Heart right ventricle (tissue), 16 donors: ENCODE measurements at regions not wholly inside any gene's neighbourhood (a gene's known extent, or its start where the extent isn't known, plus 50 kb on each side); places are given as distances from the start of the nearest gene placed in this dataset.
"Not testable (repeated sequence)": the region's sequence is repeated elsewhere in the genome, so short reads cannot be mapped to it uniquely, and the experiment has no call there.

Experiments used
- ATAC-seq, 8 donors: fragments of 200-7000 bp; cut with Tn5 transposase; one replicate each; pipeline ENCODE4 v1.9.1; 2020; ENCODE audit warnings: mild to moderate bottlenecking in 8 of 8, moderate library complexity in 8 of 8, moderate number of reproducible peaks in 1 of 8
- DNase-seq, 2 donors: peaks; one replicate each; pipeline ENCODE4 v3.0.0-alpha.2; 2020
- H3K27ac ChIP-seq, 10 donors: fragments of 200-600 bp; sonication (generic) in 2 of 10; one replicate each; pipeline versions ENCODE4 v1.5.0 to v1.8.0; 2020 to 2022; ENCODE audit warnings: mild to moderate bottlenecking in 3 of 10
- H3K27me3 ChIP-seq, 7 donors: fragments of 200-600 bp; one replicate each; pipeline ENCODE4 v1.8.0; 2021 to 2022; ENCODE audit warnings: mild to moderate bottlenecking in 2 of 7
- H3K36me3 ChIP-seq, 9 donors: fragments of 200-600 bp; sonication (generic) in 1 of 9; one replicate each; pipeline versions ENCODE4 v1.5.0 to v1.8.0; 2020 to 2022; ENCODE audit warnings: mild to moderate bottlenecking in 2 of 9
- H3K4me1 ChIP-seq, 9 donors: fragments of 200-600 bp; sonication (generic) in 1 of 9; one replicate each; pipeline versions ENCODE4 v1.5.0 to v1.8.0; 2020 to 2022; ENCODE audit warnings: mild to moderate bottlenecking in 4 of 9
- H3K4me3 ChIP-seq, 10 donors: fragments of 200-600 bp; sonication (generic) in 2 of 10; one replicate each; pipeline versions ENCODE4 v1.5.0 to v1.8.0; 2020 to 2022; ENCODE audit warnings: mild to moderate bottlenecking in 7 of 10, moderate library complexity in 2 of 10
- H3K9me3 ChIP-seq, 11 donors: fragments of 200-600 bp in 10 of 11; sonication (generic) in 2 of 11; one replicate each; pipeline versions ENCODE4 v1.5.0 to v1.8.0; 2013 to 2022; ENCODE audit warnings: mild to moderate bottlenecking in 2 of 11, control low read depth in 1 of 11, moderate library complexity in 1 of 11
- WGBS, 2 donors: extraction: QIAGEN DNeasy Blood & Tissue Kit; methylation state at CpG; one replicate each; pipeline ENCODE4 v1.1.7; 2013; ENCODE audit warnings: inconsistent platforms in 1 of 2; 5-methylcytosine and 5-hydroxymethylcytosine counted together
- intact Hi-C, 10 donors: fragments of 100-400 bp; cut with DNase I; formaldehyde crosslinking; loops; one replicate each; pipeline versions ENCODE4 v1.11.1 to v1.14.2; 2022
- TF ChIP-seq, protein P1 (sequence below), 9 donors: fragments of 200-600 bp; sonication (generic) in 2 of 9; IDR thresholded peaks; one replicate each; pipeline versions ENCODE4 v1.5.0 to v1.8.0; 2021 to 2022; ENCODE audit warnings: antibody characterized with exemption in 9 of 9, mild to moderate bottlenecking in 5 of 9, moderate library complexity in 1 of 9
- donor health status: Arrhythmogenic right ventricular cardiomyopathy.
- donor health status: ischemic (EF 13 %, LVEDD 7.1; RV severe dilation, severe dysfunction).
- donor health status: healthy with polysubstance abuse.
- donor health status: DM: no; HTN: yes; CAD: no.
- donor health status: DM: no; HTN: no; CAD: no.
- donor health status: ischemic (EF 25% LVEDD 6.9; RV normal size, moderate dysfunction).
- donor health status: ischemic (EF 25% LVEDD 5.7; RV mildly dilated, moderate dysfunction).
- donor health status: healthy.
- donor health status: DM: yes; HTN: yes; CAD: no.
- donor health status: Ischemic cardiomyopathy.
- donor health status: ischemic (EF 35%, LVEDD 5.7; RV mildly dilated, moderate dysfunction).
- donor health status: nonischemic (EF 11% LVEDD 7.7; RV severe dilation, severe dysfunction).
- donor health status: DM: yes; HTN: yes; CAD: no.
- donor health status: PGD.
- donor health status: ischemic (EF 29% LVEDD 5.4; RV normal size, mild dysfunction).
- donor health status: nonischemic (EF 23%, LVEDD 6.1; RV moderate dilation, normal function).

DNA sequence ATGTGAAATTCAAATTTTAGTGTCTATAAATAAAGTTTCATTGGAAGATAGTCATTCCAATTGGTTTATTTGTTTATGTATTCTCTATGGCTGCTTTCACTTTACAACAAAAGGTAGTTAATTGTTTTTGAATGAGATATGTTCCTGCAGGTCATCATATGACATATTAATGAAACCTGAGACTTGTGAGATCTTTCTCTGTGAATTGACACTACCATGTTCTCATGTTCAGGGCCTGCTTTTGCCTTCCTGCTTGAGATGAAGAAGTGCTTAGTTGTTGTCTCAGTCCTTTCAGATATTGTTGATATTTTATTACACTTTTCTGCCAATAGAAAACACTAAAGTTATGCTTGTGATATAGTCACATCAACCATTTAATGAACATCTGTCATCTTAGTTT is 132.5 kb downstream of the UTRN start:
- peak overlapping the region in 1 of 10 donors; percentile 16 for H3K27ac ChIP-seq
- no peaks in the 10 kb centered on the region for H3K9me3 ChIP-seq
- no peak overlapping the region for H3K4me3 ChIP-seq
- no peaks in the 10 kb centered on the region for H3K27me3 ChIP-seq
- intact Hi-C loops, result loop anchor here in 4 of 10 donors (5.0 to 10.0 kb wide), 3 partner anchors 40 to 133 kb away; partner anchors contain the start of gene UTRN (in 2 of the 4)
- DNase-seq, result no peak
- TF ChIP-seq, protein P1, sequence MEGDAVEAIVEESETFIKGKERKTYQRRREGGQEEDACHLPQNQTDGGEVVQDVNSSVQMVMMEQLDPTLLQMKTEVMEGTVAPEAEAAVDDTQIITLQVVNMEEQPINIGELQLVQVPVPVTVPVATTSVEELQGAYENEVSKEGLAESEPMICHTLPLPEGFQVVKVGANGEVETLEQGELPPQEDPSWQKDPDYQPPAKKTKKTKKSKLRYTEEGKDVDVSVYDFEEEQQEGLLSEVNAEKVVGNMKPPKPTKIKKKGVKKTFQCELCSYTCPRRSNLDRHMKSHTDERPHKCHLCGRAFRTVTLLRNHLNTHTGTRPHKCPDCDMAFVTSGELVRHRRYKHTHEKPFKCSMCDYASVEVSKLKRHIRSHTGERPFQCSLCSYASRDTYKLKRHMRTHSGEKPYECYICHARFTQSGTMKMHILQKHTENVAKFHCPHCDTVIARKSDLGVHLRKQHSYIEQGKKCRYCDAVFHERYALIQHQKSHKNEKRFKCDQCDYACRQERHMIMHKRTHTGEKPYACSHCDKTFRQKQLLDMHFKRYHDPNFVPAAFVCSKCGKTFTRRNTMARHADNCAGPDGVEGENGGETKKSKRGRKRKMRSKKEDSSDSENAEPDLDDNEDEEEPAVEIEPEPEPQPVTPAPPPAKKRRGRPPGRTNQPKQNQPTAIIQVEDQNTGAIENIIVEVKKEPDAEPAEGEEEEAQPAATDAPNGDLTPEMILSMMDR (IDR thresholded peaks at IDR 0.05), result no peak
- peaks cover 3 to 75% (median 40%) of the 10 kb centered on the region in 9 donors for H3K4me1 ChIP-seq
- H3K36me3 ChIP-seq, result peaks cover 0 to 11% (median 0%) of the 10 kb centered on the region in 9 donors
- ATAC-seq, result no peak

DNA sequence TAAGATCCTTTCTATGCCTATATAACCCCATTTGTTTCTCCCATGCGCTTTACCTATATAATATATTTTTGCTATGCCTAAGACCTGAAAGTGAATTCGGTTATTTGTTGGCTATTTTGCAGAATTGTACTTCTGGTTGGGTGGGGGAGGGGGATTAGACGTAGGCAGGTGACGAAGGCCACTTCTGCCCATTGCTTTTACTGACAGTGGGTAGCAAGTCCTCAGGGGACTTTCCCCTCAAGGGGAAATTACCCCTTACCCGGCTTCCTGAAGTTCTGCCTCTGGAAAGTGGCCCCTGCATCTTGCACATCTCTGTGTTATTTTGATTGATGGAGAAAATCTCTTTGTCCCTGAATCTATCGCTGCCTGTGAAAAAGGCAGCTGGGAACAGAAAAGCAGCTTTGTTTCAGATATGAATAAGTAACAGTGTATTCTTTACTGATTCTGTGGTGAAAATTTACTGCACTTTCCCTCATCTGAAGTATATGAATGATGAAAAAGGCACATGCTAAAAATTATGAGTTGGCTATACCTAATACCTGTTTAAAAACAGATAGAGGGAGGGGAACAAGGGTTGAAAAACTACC is 133.9 kb downstream of the UTRN start:
- intact Hi-C loops, result loop anchor here in 4 of 10 donors (5.0 to 10.0 kb wide), 3 partner anchors 42 to 134 kb away; partner anchors contain the start of gene UTRN (in 2 of the 4)
- TF ChIP-seq, protein P1 (IDR thresholded peaks at IDR 0.05), result no peak
- peaks cover 3 to 71% (median 40%) of the 10 kb centered on the region in 9 donors for H3K4me1 ChIP-seq
- H3K27ac ChIP-seq, result no peak overlapping the region
- DNase-seq (no peak), ATAC-seq (no peak)
- WGBS, 2 donors, result 80 to 86% methylated on average over 6 of the region's 6 CpGs
- no peaks in the 10 kb centered on the region for H3K9me3 ChIP-seq
- peaks cover 0 to 25% (median 7%) of the 10 kb centered on the region in 9 donors for H3K36me3 ChIP-seq
- no peaks in the 10 kb centered on the region for H3K27me3 ChIP-seq
- no peak overlapping the region for H3K4me3 ChIP-seq

DNA sequence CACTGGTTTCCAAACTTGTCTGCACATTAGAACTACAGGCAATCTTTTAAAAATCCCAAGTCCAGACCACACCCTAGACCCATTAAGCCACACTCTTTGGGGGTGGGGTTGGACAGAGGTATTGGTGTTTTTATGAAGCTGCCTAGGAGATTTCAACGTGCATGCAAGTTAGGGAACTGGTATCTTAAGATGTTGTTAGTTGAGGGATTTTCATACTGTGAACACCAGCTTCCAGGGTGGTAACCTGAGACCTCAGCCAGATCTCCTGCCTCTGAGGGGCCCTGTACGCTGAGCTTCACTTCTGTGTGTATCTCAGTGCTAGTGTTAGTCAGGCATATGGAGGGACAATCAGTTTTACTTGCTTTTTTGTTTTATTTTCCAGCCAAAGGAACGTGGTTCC is 138.0 kb downstream of the UTRN start:
- intact Hi-C loops, result loop anchor here in 1 of 10 donors (10.0 kb wide), 1 partner anchor 48 kb away; no protein-coding TSS in a partner anchor
- DNase-seq (no peak), ATAC-seq (no peak)
- no peaks in the 10 kb centered on the region for H3K27me3 ChIP-seq
- TF ChIP-seq, protein P1 (IDR thresholded peaks at IDR 0.05), result no peak
- H3K4me1 ChIP-seq, result peaks cover 0 to 49% (median 11%) of the 10 kb centered on the region in 9 donors
- WGBS, 2 donors, result 58 to 62% methylated on average over 3 of the region's 3 CpGs
- H3K27ac ChIP-seq, result no peak overlapping the region
- no peaks in the 10 kb centered on the region for H3K9me3 ChIP-seq
- peaks cover 0 to 66% (median 17%) of the 10 kb centered on the region in 9 donors for H3K36me3 ChIP-seq
- no peak overlapping the region for H3K4me3 ChIP-seq

DNA sequence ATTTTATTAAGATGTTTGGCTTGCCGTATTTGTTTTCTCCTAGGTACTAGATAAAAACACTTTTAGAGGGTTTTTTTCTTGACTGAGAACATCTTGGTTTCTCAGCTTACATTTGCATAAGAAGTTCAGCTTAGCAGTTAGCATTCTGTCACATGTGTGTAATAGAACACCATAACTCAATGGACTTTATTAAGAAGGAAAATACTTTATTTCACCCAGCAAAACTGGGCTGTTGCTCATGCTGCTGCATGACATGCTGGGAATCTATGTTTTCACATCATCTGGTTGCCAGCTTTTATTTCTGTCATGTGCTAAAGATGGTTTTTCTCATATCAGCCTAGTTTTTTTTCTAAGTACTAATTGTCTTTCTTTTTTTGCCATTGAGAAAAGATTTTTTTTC is 144.6 kb downstream of the UTRN start:
- intact Hi-C loops, result loop anchor here in 3 of 10 donors (10.0 kb wide), 3 partner anchors 55 to 145 kb away; partner anchors contain the start of gene UTRN (in 2 of the 3)
- WGBS, 2 donors, result 94 to 95% methylated on average over 1 of the region's 1 CpG

DNA sequence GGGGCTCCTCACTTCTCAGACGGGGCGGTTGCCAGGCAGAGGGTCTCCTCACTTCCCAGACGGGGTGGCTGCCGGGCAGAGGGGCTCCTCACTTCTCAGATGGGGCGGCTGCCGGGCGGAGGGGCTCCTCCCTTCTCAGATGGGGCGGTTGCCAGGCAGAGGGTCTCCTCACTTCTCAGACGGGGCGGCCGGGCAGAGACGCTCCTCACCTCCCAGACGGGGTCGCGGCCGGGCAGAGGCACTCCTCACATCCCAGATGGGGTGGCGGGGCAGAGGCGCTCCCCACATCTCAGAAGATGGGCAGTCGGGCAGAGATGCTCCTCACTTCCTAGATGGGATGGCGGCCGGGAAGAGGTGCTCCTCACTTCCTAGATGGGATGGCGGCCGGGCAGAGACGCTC is 148.3 kb downstream of the UTRN start:
- not testable (repeated sequence) for H3K27ac ChIP-seq, H3K27me3 ChIP-seq, ATAC-seq, H3K9me3 ChIP-seq, H3K4me3 ChIP-seq, DNase-seq
- peaks cover 3 to 43% (median 18%) of the 10 kb centered on the region in 9 donors for H3K4me1 ChIP-seq
- peaks cover 0 to 73% (median 30%) of the 10 kb centered on the region in 9 donors for H3K36me3 ChIP-seq
- 98% methylated on average over 13 to 22 of the region's 24 CpGs for WGBS, 2 donors
- intact Hi-C loops, result loop anchor here in 3 of 10 donors (10.0 kb wide), 2 partner anchors 139 to 149 kb away; partner anchors contain the start of gene UTRN (in 2 of the 3)

More for the DNA sequence above, 144.6 kb downstream of the UTRN start:
- ATAC-seq (no peak), DNase-seq (no peak)
- no peak overlapping the region for H3K27ac ChIP-seq
- H3K4me1 ChIP-seq, result peaks cover 0 to 17% (median 2%) of the 10 kb centered on the region in 9 donors
- peaks cover 0 to 79% (median 22%) of the 10 kb centered on the region in 9 donors for H3K36me3 ChIP-seq
- no peak overlapping the region for H3K4me3 ChIP-seq
- no peaks in the 10 kb centered on the region for H3K27me3 ChIP-seq
- TF ChIP-seq, protein P1 (IDR thresholded peaks at IDR 0.05), result no peak
- no peaks in the 10 kb centered on the region for H3K9me3 ChIP-seq
